ENCODE measurements at regions not wholly inside any gene's neighbourhood (a gene's known extent, or its start where the extent isn't known, plus 50 kb on each side); places are given as distances from the start of the nearest gene placed in this dataset.

- H3K36me3 Mint-ChIP-seq (ENCODE audit: unreplicated experiment), result no peaks in the 10 kb centered on the region
- no peaks in the 10 kb centered on the region for H3K9me3 Mint-ChIP-seq (ENCODE audit: unreplicated experiment)
- H3K4me1 Mint-ChIP-seq (ENCODE audit: unreplicated experiment), result peaks cover 24% of the 10 kb centered on the region
- DNase-seq (ENCODE audit: extremely low spot score, unreplicated experiment), result no peak
- TF ChIP-seq CTCF (IDR thresholded peaks at IDR 0.05), result no peak
- peak overlapping the region; percentile 65 for H3K27ac Mint-ChIP-seq (ENCODE audit: unreplicated experiment)
- no peak overlapping the region for H3K4me3 Mint-ChIP-seq (ENCODE audit: unreplicated experiment)
- no peaks in the 10 kb centered on the region for H3K27me3 Mint-ChIP-seq (ENCODE audit: unreplicated experiment)
These were observed 418.6 kb upstream of the NPVF start for GRCh38 chr7:25646726-25647413.

GRCh38 chr7:25647872-25648271, 419.6 kb upstream of the NPVF start:
- no peaks in the 10 kb centered on the region for H3K9me3 Mint-ChIP-seq (ENCODE audit: unreplicated experiment)
- H3K36me3 Mint-ChIP-seq (ENCODE audit: unreplicated experiment), result no peaks in the 10 kb centered on the region
- no peak for DNase-seq (ENCODE audit: extremely low spot score, unreplicated experiment)
- TF ChIP-seq CTCF (IDR thresholded peaks at IDR 0.05), result no peak
- no peaks in the 10 kb centered on the region for H3K27me3 Mint-ChIP-seq (ENCODE audit: unreplicated experiment)
- peak overlapping the region; percentile 65 for H3K27ac Mint-ChIP-seq (ENCODE audit: unreplicated experiment)
- H3K4me1 Mint-ChIP-seq (ENCODE audit: unreplicated experiment), result peaks cover 24% of the 10 kb centered on the region
- H3K4me3 Mint-ChIP-seq (ENCODE audit: unreplicated experiment), result no peak overlapping the region

GRCh38 chr7:25652366-25652765, 424.1 kb upstream of the NPVF start:
- Mint-ChIP-seq H3K27ac (ENCODE audit: unreplicated experiment) (no peak overlapping the region), H3K27me3 (ENCODE audit: unreplicated experiment) (no peaks in the 10 kb centered on the region), H3K36me3 (ENCODE audit: unreplicated experiment) (peaks cover 4% of the 10 kb centered on the region), H3K9me3 (ENCODE audit: unreplicated experiment) (no peaks in the 10 kb centered on the region), H3K4me3 (ENCODE audit: unreplicated experiment) (no peak overlapping the region), H3K4me1 (ENCODE audit: unreplicated experiment) (peaks cover 30% of the 10 kb centered on the region)
- no peak for TF ChIP-seq CTCF (IDR thresholded peaks at IDR 0.05)
- DNase-seq (ENCODE audit: extremely low spot score, unreplicated experiment), result no peak

GRCh38 chr7:25653384-25653783, 425.1 kb upstream of the NPVF start:
- Mint-ChIP-seq H3K4me3 (ENCODE audit: unreplicated experiment) (no peak overlapping the region), H3K36me3 (ENCODE audit: unreplicated experiment) (peaks cover 4% of the 10 kb centered on the region), H3K9me3 (ENCODE audit: unreplicated experiment) (no peaks in the 10 kb centered on the region), H3K27ac (ENCODE audit: unreplicated experiment) (no peak overlapping the region), H3K4me1 (ENCODE audit: unreplicated experiment) (peaks cover 38% of the 10 kb centered on the region), H3K27me3 (ENCODE audit: unreplicated experiment) (no peaks in the 10 kb centered on the region)
- TF ChIP-seq CTCF (IDR thresholded peaks at IDR 0.05), result no peak
- no peak for DNase-seq (ENCODE audit: extremely low spot score, unreplicated experiment)

- Mint-ChIP-seq H3K27ac (ENCODE audit: unreplicated experiment) (peak overlapping the region; percentile 91), H3K4me1 (ENCODE audit: unreplicated experiment) (peaks cover 47% of the 10 kb centered on the region), H3K9me3 (ENCODE audit: unreplicated experiment) (no peaks in the 10 kb centered on the region), H3K27me3 (ENCODE audit: unreplicated experiment) (peaks cover 4% of the 10 kb centered on the region), H3K36me3 (ENCODE audit: unreplicated experiment) (peaks cover 6% of the 10 kb centered on the region), H3K4me3 (ENCODE audit: unreplicated experiment) (peak overlapping the region; percentile 14)
- no peak for DNase-seq (ENCODE audit: extremely low spot score, unreplicated experiment)
- no peak for TF ChIP-seq CTCF (IDR thresholded peaks at IDR 0.05)
These were observed 427.8 kb upstream of the NPVF start for GRCh38 chr7:25656071-25656470.
